Immature natural killer cell (primary cell): ENCODE measurements at regions not wholly inside any gene's neighbourhood (a gene's known extent, or its start where the extent isn't known, plus 50 kb on each side); places are given as distances from the start of the nearest gene placed in this dataset.

Experiments used
- DNase-seq, 3 donors: peaks; one replicate each; pipeline ENCODE4 v3.0.0; 2022; ENCODE audit warnings: mixed read lengths in 1 of 3
- H3K27ac Mint-ChIP-seq, 6 donors: one replicate each; pipeline ENCODE4 v1.8.0; 2020; ENCODE audit warnings: mixed read lengths in 6 of 6, mild to moderate bottlenecking in 5 of 6, inconsistent platforms in 4 of 6, moderate library complexity in 3 of 6
- H3K27me3 Mint-ChIP-seq, 3 donors: one replicate each; pipeline ENCODE4 v1.8.0; 2020 to 2021; ENCODE audit warnings: low read depth in 3 of 3, mild to moderate bottlenecking in 3 of 3, mixed read lengths in 3 of 3, moderate library complexity in 3 of 3, inconsistent platforms in 1 of 3
- H3K36me3 Mint-ChIP-seq, 3 donors: one replicate each; pipeline ENCODE4 v1.8.0; 2020; ENCODE audit warnings: mixed read lengths in 3 of 3, inconsistent platforms in 2 of 3, mild to moderate bottlenecking in 2 of 3
- H3K4me1 Mint-ChIP-seq, 2 donors: one replicate each; pipeline ENCODE4 v1.8.0; 2020; ENCODE audit warnings: inconsistent platforms in 2 of 2, mild to moderate bottlenecking in 2 of 2, mixed read lengths in 2 of 2, moderate library complexity in 1 of 2
- H3K4me3 Mint-ChIP-seq, 5 donors: one replicate each; pipeline ENCODE4 v1.8.0; 2020; ENCODE audit warnings: mild to moderate bottlenecking in 5 of 5, mixed read lengths in 5 of 5, inconsistent platforms in 3 of 5, moderate library complexity in 3 of 5
- H3K9me3 Mint-ChIP-seq, 6 donors: one replicate each; pipeline ENCODE4 v1.8.0; 2020; ENCODE audit warnings: mild to moderate bottlenecking in 6 of 6, mixed read lengths in 6 of 6, inconsistent platforms in 4 of 6, moderate library complexity in 3 of 6

DNA sequence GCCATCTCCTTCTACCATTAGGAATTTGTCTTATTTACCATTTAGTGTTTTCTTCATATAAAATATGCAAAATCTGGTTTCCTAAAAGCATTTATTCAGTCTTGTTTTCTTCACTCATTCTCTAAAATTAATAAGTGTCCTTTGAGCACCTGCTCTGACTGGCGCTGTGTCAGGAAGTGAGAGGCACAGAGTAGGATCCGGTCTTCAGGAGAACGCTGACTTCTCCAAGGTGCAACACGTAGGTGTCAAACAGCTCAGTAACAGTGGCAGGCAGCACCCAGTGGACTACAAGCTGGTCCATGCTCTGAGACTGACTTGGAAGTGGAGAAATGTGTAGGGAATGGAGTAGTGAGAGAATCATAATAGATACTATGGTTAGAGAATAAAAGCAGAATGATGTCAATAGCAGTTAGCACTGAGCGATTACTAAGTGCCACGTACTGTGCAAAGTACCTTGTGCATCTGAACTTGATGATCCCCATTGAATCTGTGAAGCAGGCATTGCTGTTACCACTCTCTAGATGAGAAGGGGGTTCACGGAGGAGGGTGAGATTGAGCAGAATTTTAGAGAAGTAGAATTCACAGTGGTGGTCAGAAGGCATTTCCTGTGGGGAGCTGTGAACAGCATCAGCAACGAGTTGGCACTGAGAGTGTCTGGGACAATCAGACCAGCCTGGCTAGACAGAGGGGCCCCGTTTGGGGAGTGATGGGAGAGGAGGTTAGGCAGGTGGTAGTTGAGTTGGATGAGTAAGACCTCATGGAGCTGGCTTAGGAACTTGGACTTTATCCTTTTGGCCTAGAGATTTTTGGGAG, 569.8 kb downstream of the QKI start:
- H3K4me1 Mint-ChIP-seq = peaks cover 23 to 31% of the 10 kb centered on the region in 2 donors
- peak overlapping the region; percentile 13 to 76 (median 59) for H3K27ac Mint-ChIP-seq

DNA sequence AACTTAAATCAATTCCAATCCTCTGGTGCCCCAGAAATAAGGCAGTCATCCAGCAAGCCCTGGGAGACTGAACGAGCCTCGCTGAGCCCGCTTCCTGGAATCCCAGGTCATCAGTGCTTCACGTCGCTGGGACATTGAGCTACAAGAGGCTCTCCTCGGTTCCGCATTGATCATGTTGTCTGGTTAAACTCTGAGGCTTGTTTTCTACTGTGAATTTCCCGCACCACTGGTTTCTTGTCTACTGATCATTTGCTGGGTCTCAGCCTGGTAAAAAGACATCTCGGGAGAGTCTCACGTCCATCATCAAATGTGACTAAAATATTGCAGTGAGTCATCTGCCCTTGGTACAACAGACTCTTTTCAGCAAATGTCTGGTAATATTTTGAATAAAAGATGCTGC, 569.2 kb downstream of the QKI start:
- H3K36me3 Mint-ChIP-seq = peaks cover 0 to 3% (median 0%) of the 10 kb centered on the region in 3 donors
- H3K27ac Mint-ChIP-seq = no peak overlapping the region
- peaks cover 6% of the 10 kb centered on the region in 3 donors for H3K27me3 Mint-ChIP-seq
- no peak for DNase-seq
- peaks cover 23 to 31% of the 10 kb centered on the region in 2 donors for H3K4me1 Mint-ChIP-seq
- H3K4me3 Mint-ChIP-seq = peak overlapping the region in 1 of 5 donors; percentile 70
- no peaks in the 10 kb centered on the region for H3K9me3 Mint-ChIP-seq

More for the DNA sequence above, 569.8 kb downstream of the QKI start:
- peak overlapping the region; percentile 31 to 76 (median 70) for H3K4me3 Mint-ChIP-seq
- H3K27me3 Mint-ChIP-seq = peaks cover 6 to 8% (median 6%) of the 10 kb centered on the region in 3 donors
- no peaks in the 10 kb centered on the region for H3K9me3 Mint-ChIP-seq
- DNase-seq = peak; percentile 34 to 38 (median 35)
- no peaks in the 10 kb centered on the region for H3K36me3 Mint-ChIP-seq

DNA sequence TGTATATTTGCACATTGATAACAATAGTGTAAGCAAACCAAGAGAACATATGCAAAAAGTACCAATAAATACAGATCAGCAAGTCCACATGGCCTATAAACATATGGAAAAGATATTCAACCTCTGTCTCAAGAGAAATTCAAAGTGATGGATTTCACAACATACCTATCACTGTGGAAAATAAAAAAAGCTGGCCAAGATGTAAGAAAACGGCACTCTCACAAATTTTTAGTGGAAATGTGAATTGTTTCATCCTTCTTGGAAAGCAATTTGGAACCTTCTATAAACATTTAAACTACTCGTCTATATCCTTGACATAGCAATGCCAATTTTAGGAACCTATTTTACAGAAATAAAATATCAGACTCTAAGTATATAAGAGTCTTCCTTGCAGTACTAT, 559.8 kb downstream of the QKI start:
- Mint-ChIP-seq H3K36me3 (peaks cover 0 to 3% (median 0%) of the 10 kb centered on the region in 3 donors), H3K27me3 (peaks cover 0 to 3% (median 0%) of the 10 kb centered on the region in 3 donors), H3K9me3 (no peaks in the 10 kb centered on the region), H3K27ac (no peak overlapping the region), H3K4me3 (no peak overlapping the region), H3K4me1 (no peaks in the 10 kb centered on the region)
- no peak for DNase-seq

DNA sequence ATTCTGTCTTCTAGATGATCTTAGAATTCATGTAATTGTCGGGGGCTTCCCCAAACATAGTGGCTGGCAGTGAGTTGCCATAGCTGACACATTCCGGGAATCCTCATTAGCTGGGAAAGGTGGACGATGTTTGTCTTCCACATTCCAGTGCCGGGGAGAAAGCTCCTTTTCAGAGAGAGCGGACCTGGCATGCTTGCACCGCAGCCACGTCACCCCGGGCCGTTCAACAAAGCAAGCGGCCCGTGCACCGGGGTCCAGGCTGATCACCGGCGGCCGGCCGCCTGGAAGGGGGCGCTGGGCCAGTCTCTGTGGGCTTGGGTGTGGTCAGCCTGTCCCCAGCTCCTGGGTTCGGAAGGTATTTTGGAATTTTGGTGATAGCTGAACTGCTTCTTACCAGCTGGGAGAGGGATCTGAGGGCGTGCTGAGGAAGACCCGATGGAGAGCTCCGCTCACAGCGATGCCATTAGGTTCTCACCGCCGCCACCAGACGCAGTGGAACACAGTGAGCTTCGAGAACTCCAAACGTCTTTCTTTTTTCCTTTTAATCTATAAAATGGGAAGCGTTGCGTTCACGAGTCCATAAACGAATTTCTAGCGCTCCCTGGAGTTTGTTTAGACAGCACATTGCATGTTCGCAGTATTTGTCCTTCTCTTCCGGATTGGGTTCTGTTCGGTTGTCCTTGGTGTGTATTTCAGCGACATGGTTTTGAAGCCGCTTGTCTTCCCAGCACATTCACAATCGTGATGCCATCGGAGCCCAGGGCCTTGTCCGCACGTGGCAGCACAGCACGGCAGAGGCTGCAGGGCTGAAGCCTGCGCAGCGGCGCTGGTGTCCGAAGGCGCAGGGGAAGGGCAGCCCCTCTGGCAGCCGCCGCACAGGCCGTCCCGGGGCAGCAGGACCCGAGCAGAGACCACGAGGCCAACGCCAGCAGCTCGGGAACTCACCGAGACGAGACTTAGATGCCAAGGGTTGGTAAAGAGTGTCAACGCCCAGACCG, 557.6 kb downstream of the QKI start:
- Mint-ChIP-seq H3K36me3 (no peaks in the 10 kb centered on the region), H3K9me3 (no peaks in the 10 kb centered on the region), H3K4me1 (no peaks in the 10 kb centered on the region), H3K27me3 (peaks cover 0 to 3% (median 0%) of the 10 kb centered on the region in 3 donors), H3K4me3 (no peak overlapping the region), H3K27ac (no peak overlapping the region)
- DNase-seq = no peak

DNA sequence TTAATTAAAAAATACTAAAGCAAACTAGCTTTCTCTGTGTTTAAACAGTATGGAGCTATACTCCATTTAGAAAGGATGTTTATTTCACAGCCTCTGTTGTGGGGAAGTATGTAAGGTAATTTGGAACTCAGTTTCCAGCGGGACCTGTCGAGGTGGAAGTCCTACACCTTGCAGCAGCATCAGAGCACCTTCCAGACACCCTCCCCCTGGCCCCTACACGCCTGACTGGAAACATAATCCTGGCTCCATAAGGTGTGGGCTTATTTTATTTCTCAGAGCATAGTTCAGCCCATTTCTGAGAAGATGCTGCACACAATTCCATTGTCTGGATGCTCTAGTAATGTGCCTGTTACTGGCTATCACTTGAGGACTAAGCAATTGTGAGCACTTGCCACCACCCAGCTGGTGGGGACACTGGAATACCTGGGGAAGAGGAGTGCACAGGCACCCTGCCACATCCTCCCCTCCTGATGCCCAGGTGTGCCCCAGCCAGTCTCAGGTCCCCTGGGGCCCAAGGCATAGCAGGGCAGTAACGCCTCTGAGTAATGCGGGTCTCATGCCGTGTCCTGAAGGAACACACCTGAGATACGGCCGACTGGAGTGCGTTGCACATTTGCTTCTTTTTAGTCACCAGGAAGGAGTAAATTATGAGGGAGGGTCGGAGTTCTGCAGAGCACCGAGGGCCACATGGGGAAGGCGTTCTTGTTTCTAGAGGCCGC, 556.5 kb downstream of the QKI start:
- H3K9me3 Mint-ChIP-seq = no peaks in the 10 kb centered on the region
- H3K4me1 Mint-ChIP-seq = no peaks in the 10 kb centered on the region
- no peak for DNase-seq
- no peaks in the 10 kb centered on the region for H3K36me3 Mint-ChIP-seq
- no peak overlapping the region for H3K27ac Mint-ChIP-seq
- no peak overlapping the region for H3K4me3 Mint-ChIP-seq
- peaks cover 0 to 3% (median 0%) of the 10 kb centered on the region in 3 donors for H3K27me3 Mint-ChIP-seq

DNA sequence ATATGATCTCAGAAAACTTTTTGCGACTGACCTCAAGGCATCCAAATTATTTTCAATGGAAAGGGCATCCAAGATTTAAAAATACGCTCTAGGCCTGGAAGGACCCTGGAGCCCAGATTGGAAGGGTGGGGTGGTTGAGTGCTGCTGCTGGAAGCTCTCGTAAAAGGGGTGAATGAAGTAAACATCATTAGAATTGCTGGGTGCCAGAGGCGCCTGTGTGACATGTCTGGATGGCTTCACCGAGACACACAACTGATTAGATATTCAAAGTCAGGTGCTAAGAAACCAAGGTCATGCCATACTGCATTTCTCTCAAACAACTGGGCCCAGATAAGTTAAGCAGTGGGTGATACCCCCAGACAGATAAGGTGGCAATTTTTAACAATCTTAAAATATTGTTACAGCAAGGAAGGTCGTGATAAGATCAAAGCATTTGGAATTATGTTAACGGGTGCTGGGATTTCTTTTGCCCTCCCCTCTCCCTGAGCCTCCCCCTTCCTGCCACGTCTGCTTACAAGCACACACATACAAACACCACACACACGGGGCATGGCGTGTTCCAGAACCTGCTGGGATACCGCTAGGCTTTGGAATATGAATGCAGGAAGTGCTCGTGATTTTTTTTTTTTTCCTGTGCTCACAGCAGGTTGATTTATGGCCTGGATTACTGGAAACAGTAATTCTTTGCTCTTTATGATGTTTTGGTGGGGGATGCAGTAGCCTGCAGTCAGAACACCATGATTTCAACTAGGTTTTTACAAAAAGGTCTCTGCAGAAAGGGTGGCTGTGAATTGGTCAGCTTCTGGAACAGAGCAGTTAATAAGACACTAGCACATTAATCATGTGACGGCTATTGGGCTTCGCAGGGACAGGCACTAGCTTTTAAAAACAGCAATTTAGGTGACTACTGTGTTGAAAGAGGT, 551.2 kb downstream of the QKI start:
- no peak for DNase-seq
- H3K27ac Mint-ChIP-seq = no peak overlapping the region
- H3K9me3 Mint-ChIP-seq = no peaks in the 10 kb centered on the region
- H3K4me1 Mint-ChIP-seq = no peaks in the 10 kb centered on the region
- no peak overlapping the region for H3K4me3 Mint-ChIP-seq
- H3K36me3 Mint-ChIP-seq = no peaks in the 10 kb centered on the region
- peaks cover 0 to 7% (median 3%) of the 10 kb centered on the region in 3 donors for H3K27me3 Mint-ChIP-seq

DNA sequence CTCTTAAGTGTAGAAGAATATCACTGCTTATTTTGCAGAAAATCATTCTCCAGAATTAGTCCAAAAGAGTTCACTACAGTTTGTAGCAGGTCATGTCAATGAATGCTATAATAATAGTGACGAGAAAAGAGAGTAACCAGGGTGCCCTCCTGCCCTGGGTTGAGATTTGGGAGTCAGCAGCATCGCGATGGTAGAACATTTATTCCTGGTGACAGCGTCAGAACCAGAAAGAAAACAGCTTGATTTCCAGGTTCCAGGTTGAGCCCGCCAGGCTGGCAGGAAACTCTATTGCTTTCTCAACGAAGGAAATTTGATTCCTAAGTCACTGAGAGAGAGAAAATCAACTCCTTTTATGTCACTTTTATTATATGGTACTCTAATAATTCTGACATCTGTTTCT, 550.3 kb downstream of the QKI start:
- H3K27ac Mint-ChIP-seq = no peak overlapping the region
- H3K9me3 Mint-ChIP-seq = no peaks in the 10 kb centered on the region
- peaks cover 0 to 8% (median 3%) of the 10 kb centered on the region in 3 donors for H3K27me3 Mint-ChIP-seq
- DNase-seq = no peak
- H3K4me3 Mint-ChIP-seq = no peak overlapping the region
- H3K36me3 Mint-ChIP-seq = no peaks in the 10 kb centered on the region
- no peaks in the 10 kb centered on the region for H3K4me1 Mint-ChIP-seq

DNA sequence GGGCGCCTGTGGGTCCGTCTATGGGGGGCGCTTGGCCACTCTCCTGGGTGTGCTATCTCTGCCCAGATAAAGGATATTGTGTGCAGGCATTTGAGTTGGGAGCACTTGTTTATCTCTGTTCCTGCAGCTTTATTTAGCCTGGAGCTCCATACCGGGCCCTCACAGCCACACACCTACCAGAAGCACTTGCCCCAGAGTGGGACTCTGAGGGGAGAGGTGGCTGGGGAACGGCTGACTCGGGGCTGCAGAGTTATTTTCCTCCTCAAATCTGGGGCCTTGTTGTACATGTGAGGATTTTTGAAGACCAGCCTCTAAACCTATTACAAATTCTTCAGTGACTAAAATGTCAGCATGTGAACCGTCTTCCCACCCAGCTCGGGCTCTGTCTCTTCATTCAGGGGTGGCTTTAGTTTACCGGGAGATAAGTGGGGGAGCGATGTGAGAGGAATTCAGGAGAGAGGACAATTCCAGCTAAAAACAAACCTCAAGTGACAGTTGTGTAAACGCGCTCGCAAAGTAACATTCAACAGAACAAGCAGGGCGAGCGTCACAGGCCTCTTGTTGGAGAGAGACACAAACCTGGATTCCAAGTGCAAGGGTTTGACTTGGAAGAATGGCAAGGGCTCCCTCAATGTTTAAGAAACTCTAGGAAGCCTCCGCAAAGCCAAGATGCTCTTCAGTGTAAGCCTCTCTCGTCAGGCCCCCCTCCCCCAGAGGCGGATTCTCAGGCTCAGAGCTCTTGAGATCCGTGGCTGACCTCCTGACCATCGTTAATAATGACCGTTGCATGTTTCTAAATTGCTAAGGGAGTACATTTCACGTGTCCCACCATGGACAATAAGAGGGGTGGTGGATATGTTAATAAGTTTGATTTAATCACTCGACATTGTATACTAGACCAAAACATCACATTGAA, 548.9 kb downstream of the QKI start:
- Mint-ChIP-seq H3K9me3 (no peaks in the 10 kb centered on the region), H3K4me3 (no peak overlapping the region), H3K4me1 (no peaks in the 10 kb centered on the region), H3K27ac (no peak overlapping the region), H3K27me3 (peaks cover 0 to 10% (median 3%) of the 10 kb centered on the region in 3 donors), H3K36me3 (no peaks in the 10 kb centered on the region)
- DNase-seq = no peak

DNA sequence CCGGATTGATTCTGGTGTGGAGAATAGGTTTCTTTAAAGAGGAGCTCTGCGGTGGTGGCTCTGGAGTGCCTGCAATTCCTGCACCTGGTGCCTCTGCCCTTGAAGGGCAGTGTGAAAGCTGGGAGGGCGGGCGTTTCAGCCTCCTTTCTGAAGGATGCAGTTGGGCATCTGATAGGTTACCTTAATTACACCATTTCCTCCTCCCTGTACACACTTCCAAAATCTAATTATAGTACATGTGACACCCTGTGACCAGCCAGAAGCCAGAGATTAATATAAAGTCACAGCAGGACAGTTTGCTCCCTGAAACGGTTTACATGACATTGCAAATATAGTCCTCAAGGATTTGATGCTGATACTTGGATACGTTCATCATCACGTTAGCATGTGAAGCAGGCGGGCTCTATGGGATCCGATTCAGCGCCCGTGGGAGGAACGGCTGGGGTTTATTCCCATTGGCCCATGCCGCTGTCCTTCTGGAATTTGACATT, 548.2 kb downstream of the QKI start:
- H3K27ac Mint-ChIP-seq = no peak overlapping the region
- H3K36me3 Mint-ChIP-seq = no peaks in the 10 kb centered on the region
- H3K27me3 Mint-ChIP-seq = peaks cover 0 to 10% (median 3%) of the 10 kb centered on the region in 3 donors
- H3K9me3 Mint-ChIP-seq = no peaks in the 10 kb centered on the region
- no peak for DNase-seq
- H3K4me1 Mint-ChIP-seq = no peaks in the 10 kb centered on the region
- no peak overlapping the region for H3K4me3 Mint-ChIP-seq

DNA sequence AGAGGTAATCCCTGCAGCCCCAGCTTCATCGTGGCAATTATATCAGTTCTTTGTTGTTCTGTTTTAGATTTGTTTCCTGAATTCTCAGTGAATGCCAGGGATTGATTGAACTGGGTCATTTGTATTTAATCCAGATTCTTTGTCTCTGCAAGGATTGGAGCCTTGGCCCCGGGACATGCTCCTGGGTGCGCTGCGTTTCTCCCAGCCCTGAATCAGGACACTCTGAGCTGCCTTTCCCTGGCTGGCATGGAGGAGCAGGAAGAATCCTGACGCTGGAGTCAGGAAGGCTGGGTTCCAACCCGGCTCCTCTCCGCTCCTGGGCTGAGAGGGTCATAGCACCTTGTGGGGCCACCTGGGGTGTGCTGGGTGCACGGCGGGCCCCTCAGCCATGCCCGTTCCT, 545.6 kb downstream of the QKI start:
- H3K27ac Mint-ChIP-seq = no peak overlapping the region
- peaks cover 0 to 12% (median 3%) of the 10 kb centered on the region in 3 donors for H3K27me3 Mint-ChIP-seq
- H3K9me3 Mint-ChIP-seq = no peaks in the 10 kb centered on the region
- H3K36me3 Mint-ChIP-seq = no peaks in the 10 kb centered on the region
- no peak overlapping the region for H3K4me3 Mint-ChIP-seq
- DNase-seq = no peak
- peaks cover 3 to 12% of the 10 kb centered on the region in 2 donors for H3K4me1 Mint-ChIP-seq

DNA sequence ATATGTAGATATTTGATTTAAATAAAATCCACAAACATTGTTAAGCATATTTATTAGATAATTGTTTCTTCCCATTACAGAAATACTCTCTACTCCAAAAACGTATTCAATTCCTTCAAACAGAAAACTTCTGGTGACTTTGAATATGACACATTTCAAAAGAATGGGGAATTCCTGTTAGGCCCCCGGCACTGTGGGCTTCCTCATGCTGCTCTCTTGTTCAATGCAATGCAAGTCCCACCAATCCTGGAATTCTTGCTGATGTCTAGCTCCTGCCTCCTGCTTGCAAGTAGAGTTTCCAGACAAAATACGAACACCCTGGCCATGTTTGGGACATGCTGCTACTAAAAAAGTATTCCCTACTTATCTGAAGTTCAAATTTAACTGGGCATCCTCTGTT, 544.1 kb downstream of the QKI start:
- Mint-ChIP-seq H3K9me3 (no peaks in the 10 kb centered on the region), H3K4me3 (no peak overlapping the region), H3K36me3 (no peaks in the 10 kb centered on the region), H3K27me3 (peaks cover 0 to 10% (median 3%) of the 10 kb centered on the region in 3 donors), H3K4me1 (peaks cover 3 to 12% of the 10 kb centered on the region in 2 donors), H3K27ac (no peak overlapping the region)
- DNase-seq = no peak
